Esophagus squamous epithelium (tissue), 5 donors: ENCODE measurements at regions not wholly inside any gene's neighbourhood (a gene's known extent, or its start where the extent isn't known, plus 50 kb on each side); places are given as distances from the start of the nearest gene placed in this dataset.

Experiments
- DNase-seq: peaks from one replicate; lab custom pipeline; 2025; lab: John Stamatoyannopoulos, UW
- H3K27ac ChIP-seq, 4 donors: fragments of 200-600 bp; sonication (generic); one replicate each; pipeline ENCODE4 v1.5.1; 2016 to 2019; ENCODE audit warnings: mild to moderate bottlenecking in 1 of 4
- H3K27me3 ChIP-seq, 4 donors: fragments of 200-600 bp; sonication (generic); 1 replicate in 3 of 4; 2 replicates in 1 of 4; pipeline versions ENCODE4 v1.5.1 to v1.6.0; 2017 to 2021; ENCODE audit warnings: antibody characterized with exemption in 1 of 4
- H3K36me3 ChIP-seq, 3 donors: fragments of 200-600 bp; sonication (generic); one replicate each; pipeline ENCODE4 v1.5.1; 2016 to 2019
- H3K4me1 ChIP-seq, 3 donors: fragments of 200-600 bp; sonication (generic); one replicate each; pipeline ENCODE4 v1.5.1; 2017 to 2019
- H3K4me3 ChIP-seq, 4 donors: fragments of 200-600 bp; sonication (generic); 1 replicate in 3 of 4; 2 replicates in 1 of 4; pipeline ENCODE4 v1.5.1; 2016 to 2019; ENCODE audit warnings: mild to moderate bottlenecking in 2 of 4, moderate library complexity in 1 of 4
- H3K9me3 ChIP-seq, 3 donors: fragments of 200-600 bp; sonication (generic); one replicate each; pipeline ENCODE4 v1.5.1; 2016 to 2019
- CTCF ChIP-seq, 6 experiments: fragments of 450-650 bp in 4 of 6; fragments of 200-600 bp in 2 of 6; sonication (generic) in 2 of 6; IDR thresholded peaks; one replicate each; pipeline ENCODE4 v1.5.1; 2016 to 2019; ENCODE audit warnings: antibody characterized with exemption in 6 of 6, mild to moderate bottlenecking in 4 of 6, moderate library complexity in 4 of 6
- POLR2A ChIP-seq, 4 donors: fragments of 450-650 bp; IDR thresholded peaks; one replicate each; pipeline ENCODE4 v1.6.1; 2017; ENCODE audit warnings: antibody characterized with exemption in 4 of 4, mild to moderate bottlenecking in 4 of 4, moderate library complexity in 3 of 4
- WGBS, 2 donors: methylation state at CpG; one replicate each; pipeline ENCODE4 v1.1.5; 2018; 5-methylcytosine and 5-hydroxymethylcytosine counted together
- intact Hi-C: fragments of 100-400 bp; cut with DNase I; formaldehyde crosslinking; loops from one replicate; pipeline ENCODE4 v1.15.0; 2022
- small RNA-seq, 4 donors: library from RNA; depleted of rRNA; stranded (forward); fragments of <200 nt; gene quantifications; one replicate each; pipeline ENCODE3, GENCODE V24; 2016
- donor health status: DM: yes; HTN: yes; CAD: no.

DNA sequence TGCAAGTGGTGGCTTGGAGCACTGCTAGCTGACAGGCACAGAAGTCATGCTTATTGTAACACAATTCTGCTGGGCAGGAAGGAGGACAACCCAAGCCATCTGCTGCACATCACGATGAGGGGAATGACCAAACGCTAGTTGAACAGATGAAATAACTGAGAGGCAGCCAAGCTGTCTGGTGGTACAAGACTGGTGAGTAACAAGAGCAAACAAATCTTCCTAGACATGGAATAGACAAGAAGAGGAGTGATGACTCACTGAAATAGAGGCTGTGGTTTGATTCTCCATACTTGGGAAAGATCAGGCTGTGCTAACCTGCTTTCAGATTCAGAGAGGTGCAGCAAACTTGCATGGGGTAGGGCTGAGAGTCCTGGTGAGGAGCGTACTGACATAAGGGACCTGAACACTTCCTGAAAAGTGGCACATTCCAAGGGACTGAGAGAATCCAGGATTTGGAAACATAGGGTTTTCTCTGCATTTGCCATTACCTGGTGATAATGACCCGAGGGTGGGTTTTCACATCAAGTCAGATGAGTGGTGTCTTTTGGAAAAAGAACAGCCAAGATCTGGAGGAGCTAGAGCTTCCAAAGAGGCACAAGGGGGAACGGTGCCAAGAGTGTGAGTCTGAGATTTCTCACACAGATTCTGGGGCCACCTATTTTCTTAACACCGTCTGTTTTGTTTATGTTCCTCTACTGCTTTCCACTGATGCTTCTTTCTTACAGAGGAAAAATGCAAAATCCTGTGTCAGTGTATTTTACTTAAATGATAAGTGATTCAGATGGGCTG lies 60.0 kb downstream of the PRL start:
- Histone ChIP-seq H3K27me3 (no peaks in the 10 kb centered on the region), H3K4me3 (no peak overlapping the region), H3K4me1 (peaks cover 0 to 10% (median 0%) of the 10 kb centered on the region in 3 donors), H3K27ac (no peak overlapping the region), H3K36me3 (no peaks in the 10 kb centered on the region), H3K9me3 (no peaks in the 10 kb centered on the region)
- 29 to 36% methylated on average over 6 of the region's 6 CpGs for WGBS, 2 donors
- TF ChIP-seq POLR2A (IDR thresholded peaks at IDR 0.05) (no peak), CTCF (IDR thresholded peaks at IDR 0.05) (no peak)
- no peak for DNase-seq
- intact Hi-C loops: no loop called here

Small RNAs in the stretch of these regions (small RNA-seq; reads per million reads assigned to genes)
- 0 reads per million in 4 donors for gene AL136313.1
